Left ventricle myocardium inferior (tissue), 1 donor: ENCODE measurements at regions not wholly inside any gene's neighbourhood (a gene's known extent, or its start where the extent isn't known, plus 50 kb on each side); places are given as distances from the start of the nearest gene placed in this dataset.
"Not testable (repeated sequence)": the region's sequence is repeated elsewhere in the genome, so short reads cannot be mapped to it uniquely, and the experiment has no call there.

ENCODE experiments used
- DNase-seq: peaks from one replicate; pipeline ENCODE4 v3.0.0-alpha.2; 2020
- H3K27ac ChIP-seq: fragments of 200-600 bp; replicated peaks from 2 replicates; pipeline ENCODE4 v1.8.0; 2021
- H3K27me3 ChIP-seq: fragments of 200-600 bp; 2 replicates; pipeline ENCODE4 v1.8.0; 2021; ENCODE audit warnings: low read depth
- H3K36me3 ChIP-seq: fragments of 200-600 bp; 2 replicates; pipeline ENCODE4 v1.8.0; 2021
- H3K4me1 ChIP-seq: fragments of 200-600 bp; 2 replicates; pipeline ENCODE4 v1.8.0; 2021
- H3K4me3 ChIP-seq: fragments of 200-600 bp; 2 replicates; pipeline ENCODE4 v1.8.0; 2021; ENCODE audit warnings: mild to moderate bottlenecking, moderate library complexity
- H3K9me3 ChIP-seq: fragments of 200-600 bp; replicated peaks from 2 replicates; pipeline ENCODE4 v1.8.0; 2021
- CTCF ChIP-seq: fragments of 200-600 bp; IDR thresholded peaks from 2 replicates; pipeline ENCODE4 v1.8.0; 2021; ENCODE audit warnings: antibody characterized with exemption, mild to moderate bottlenecking, borderline replicate concordance
- intact Hi-C: fragments of 100-400 bp; cut with micrococcal nuclease; formaldehyde crosslinking; loops from one replicate; pipeline ENCODE4 v1.11.0; 2022
- donor health status: DM: no; HTN: yes; CAD: no; lungs with severe emphysema.

- no peak for TF ChIP-seq CTCF
These were observed 348.7 kb upstream of the SEMA3C start for GRCh38 chr7:81267508-81267907.

GRCh38 chr7:81264116-81264515 lies 345.3 kb upstream of the SEMA3C start:
- H3K9me3 ChIP-seq: peaks cover 30% of the 10 kb centered on the region
- H3K4me3 ChIP-seq: no peak overlapping the region
- intact Hi-C loops: no loop called here
- TF ChIP-seq CTCF: no peak
- no peak for DNase-seq
- no peaks in the 10 kb centered on the region for H3K4me1 ChIP-seq
- H3K36me3 ChIP-seq: no peaks in the 10 kb centered on the region
- no peaks in the 10 kb centered on the region for H3K27me3 ChIP-seq
- no peak overlapping the region for H3K27ac ChIP-seq

More at GRCh38 chr7:81267508-81267907, 348.7 kb upstream of the SEMA3C start:
- no peak overlapping the region for H3K27ac ChIP-seq
- peaks cover 9% of the 10 kb centered on the region for H3K9me3 ChIP-seq
- no peak overlapping the region for H3K4me3 ChIP-seq
- no peak for DNase-seq
- intact Hi-C loops: no loop called here
- H3K36me3 ChIP-seq: no peaks in the 10 kb centered on the region
- H3K4me1 ChIP-seq: no peaks in the 10 kb centered on the region
- H3K27me3 ChIP-seq: no peaks in the 10 kb centered on the region

DNA sequence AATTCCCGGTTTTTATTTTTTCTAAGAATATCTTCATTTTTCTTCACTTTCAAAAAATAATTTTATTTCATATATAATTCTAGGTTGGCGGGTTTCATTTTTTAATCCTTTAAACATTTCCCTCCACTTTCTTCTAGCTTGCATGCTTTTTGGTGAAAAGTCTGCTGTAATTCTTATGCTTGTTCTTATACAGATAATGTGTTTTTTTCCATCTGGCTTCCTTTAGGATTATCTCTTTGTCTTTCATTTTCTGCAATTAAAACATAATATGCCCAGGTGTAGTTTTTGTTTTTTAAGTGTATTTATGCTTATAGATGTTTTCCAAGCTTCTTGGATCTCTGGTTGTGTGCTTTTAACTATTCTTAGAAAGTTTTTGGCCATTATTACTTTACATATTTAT lies 341.3 kb upstream of the SEMA3C start:
- Histone ChIP-seq H3K4me3 (no peak overlapping the region), H3K27me3 (no peaks in the 10 kb centered on the region), H3K4me1 (no peaks in the 10 kb centered on the region), H3K27ac (no peak overlapping the region), H3K9me3 (peaks cover 30% of the 10 kb centered on the region), H3K36me3 (no peaks in the 10 kb centered on the region)
- intact Hi-C loops: no loop called here
- DNase-seq: no peak
- no peak for TF ChIP-seq CTCF

GRCh38 chr7:81256991-81257390 lies 338.1 kb upstream of the SEMA3C start:
- no peaks in the 10 kb centered on the region for H3K4me1 ChIP-seq
- intact Hi-C loops: no loop called here

GRCh38 chr7:81248420-81248819 lies 329.6 kb upstream of the SEMA3C start:
- Histone ChIP-seq H3K4me1 (no peaks in the 10 kb centered on the region), H3K27ac (no peak overlapping the region), H3K36me3 (no peaks in the 10 kb centered on the region), H3K4me3 (no peak overlapping the region), H3K27me3 (no peaks in the 10 kb centered on the region), H3K9me3 (no peaks in the 10 kb centered on the region)
- no peak for TF ChIP-seq CTCF
- intact Hi-C loops: no loop called here
- no peak for DNase-seq

More at GRCh38 chr7:81256991-81257390, 338.1 kb upstream of the SEMA3C start:
- DNase-seq: no peak
- Histone ChIP-seq H3K4me3 (no peak overlapping the region), H3K9me3 (peaks cover 21% of the 10 kb centered on the region), H3K36me3 (no peaks in the 10 kb centered on the region), H3K27me3 (no peaks in the 10 kb centered on the region), H3K27ac (no peak overlapping the region)
- TF ChIP-seq CTCF: peak; percentile 57

DNA sequence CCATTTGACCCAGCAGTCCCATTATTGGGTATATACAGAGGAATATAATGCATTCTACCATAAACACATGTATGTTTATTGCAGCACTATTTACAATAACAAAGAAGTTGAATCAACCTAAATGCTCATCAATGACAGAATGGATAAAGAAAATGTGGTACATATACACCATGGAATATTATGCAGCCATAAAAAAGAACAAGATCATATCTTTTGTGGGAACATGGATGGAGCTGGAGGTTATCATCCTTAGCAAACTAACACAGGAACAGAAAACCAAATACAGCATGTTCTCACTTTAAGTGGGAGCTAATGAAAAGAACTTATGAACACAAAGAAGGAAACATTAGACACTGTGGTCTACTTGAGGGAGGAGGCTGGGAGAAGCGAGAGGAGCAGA lies 328.5 kb upstream of the SEMA3C start:
- H3K36me3 ChIP-seq, H3K27me3 ChIP-seq, DNase-seq, H3K4me3 ChIP-seq, intact Hi-C loops, H3K9me3 ChIP-seq, H3K27ac ChIP-seq, H3K4me1 ChIP-seq: not testable (repeated sequence)
